Endothelial cell of umbilical vein (primary cell): ENCODE measurements at regions not wholly inside any gene's neighbourhood (a gene's known extent, or its start where the extent isn't known, plus 50 kb on each side); places are given as distances from the start of the nearest gene placed in this dataset.

Experiments
- BruUV-seq: library from RNA; stranded (reverse); fragments of 400-500 nt; replicated peaks from 2 replicates; lab custom pipeline; 2021; lab: Mats Ljungman, UMichigan
- CTCF ChIA-PET: fragments of 300-600, 350-600 bp; sonication (Branson Sonifier 250); formaldehyde crosslinking; loops from one replicate; lab custom pipeline; 2021; ENCODE audit warnings: antibody characterized with exemption, inconsistent platforms; lab: Charles Lee
- POLR2A ChIA-PET: fragments of 300-600, 350-600 bp; sonication (Branson Sonifier 250); formaldehyde crosslinking; loops from one replicate; lab custom pipeline; 2021; ENCODE audit warnings: antibody characterized with exemption, inconsistent platforms; lab: Charles Lee
- DNase-seq: peaks from one replicate; pipeline ENCODE4 v3.0.0-alpha.2; 2011; ENCODE audit warnings: low read depth, low spot score
- FAIRE-seq: peaks from 2 replicates; lab custom pipeline; 2011; peaks lifted over from hg19 to GRCh38; lab: Jason Lieb, UNC
- H2AFZ ChIP-seq: 2 replicates; pipeline ENCODE4 v1.6.0; 2012; ENCODE audit warnings: low read depth, low read length, control low read depth, inconsistent platforms
- H3K27ac ChIP-seq: 2 replicates; pipeline ENCODE4 v1.5.1; 2011; ENCODE audit warnings: low read depth, mild to moderate bottlenecking, control low read depth, low read length, moderate library complexity; ENCODE audit not compliant: insufficient read depth
- H3K27me3 ChIP-seq, 2 experiments: 2 replicates each; pipeline versions ENCODE4 v1.6.0 to v1.6.1; 2011; ENCODE audit warnings: low read length in 2 of 2, mixed read lengths in 1 of 2; ENCODE audit not compliant: control insufficient read depth in 2 of 2, insufficient read depth in 2 of 2
- H3K36me3 ChIP-seq, 2 experiments: 2 replicates in 1 of 2; 3 replicates in 1 of 2; pipeline ENCODE4 v1.5.1; 2011; ENCODE audit warnings: low read length in 2 of 2, mild to moderate bottlenecking in 1 of 2, moderate library complexity in 1 of 2; ENCODE audit not compliant: control insufficient read depth in 2 of 2, insufficient read depth in 2 of 2; ENCODE audit errors: extremely low read depth in 1 of 2
- H3K4me1 ChIP-seq: 3 replicates; pipeline ENCODE4 v1.5.1; 2011; ENCODE audit warnings: mild to moderate bottlenecking, low read length; ENCODE audit not compliant: control insufficient read depth, insufficient read depth; ENCODE audit errors: extremely low read depth
- H3K4me2 ChIP-seq: 2 replicates; pipeline ENCODE4 v1.6.1; 2011; ENCODE audit warnings: low read length, control low read depth, mixed read lengths; ENCODE audit not compliant: insufficient read depth
- H3K4me3 ChIP-seq, 3 experiments: fragments of 200-600 bp in 1 of 3; sonication (generic), shearing (Covaris generic) in 1 of 3; replicated peaks in 1 of 3; 2 replicates each; pipeline ENCODE4 v1.5.1; 2011 to 2016; ENCODE audit warnings: control low read depth in 3 of 3, low read length in 3 of 3, mild to moderate bottlenecking in 2 of 3, inconsistent platforms in 1 of 3, low read depth in 1 of 3, moderate library complexity in 1 of 3; ENCODE audit not compliant: insufficient read depth in 1 of 3
- H3K79me2 ChIP-seq: 2 replicates; pipeline ENCODE4 v1.6.0; 2012; ENCODE audit warnings: low read length, inconsistent platforms; ENCODE audit not compliant: control insufficient read depth, insufficient read depth
- H3K9ac ChIP-seq: replicated peaks from 2 replicates; pipeline ENCODE3; 2011; ENCODE audit warnings: low read length, control low read depth; ENCODE audit not compliant: insufficient read depth; ENCODE audit errors: extremely low read depth
- H3K9me1 ChIP-seq: replicated peaks from 3 replicates; pipeline ENCODE4 v1.6.0; 2011; ENCODE audit warnings: mild to moderate bottlenecking, low read length; ENCODE audit not compliant: control insufficient read depth, insufficient read depth; ENCODE audit errors: extremely low read depth
- H3K9me3 ChIP-seq: replicated peaks from 2 replicates; pipeline ENCODE4 v1.5.1; 2012; ENCODE audit warnings: low read length, inconsistent platforms; ENCODE audit not compliant: control insufficient read depth, insufficient read depth
- H4K20me1 ChIP-seq: replicated peaks from 2 replicates; pipeline ENCODE3; 2011; ENCODE audit warnings: mild to moderate bottlenecking, low read length; ENCODE audit not compliant: control insufficient read depth, insufficient read depth; ENCODE audit errors: extremely low read depth
- EZH2 ChIP-seq: IDR thresholded peaks from 2 replicates; pipeline ENCODE4 v1.6.1; 2012; ENCODE audit warnings: borderline replicate concordance, low read depth, mild to moderate bottlenecking, moderate library complexity, low read length, inconsistent platforms; ENCODE audit not compliant: severe bottlenecking
- FOS ChIP-seq: IDR thresholded peaks from 2 replicates; pipeline ENCODE4 v1.6.1; 2011; ENCODE audit warnings: mild to moderate bottlenecking, low read length, moderate library complexity, borderline replicate concordance; ENCODE audit not compliant: insufficient read depth
- GATA2 ChIP-seq: IDR thresholded peaks from 2 replicates; pipeline ENCODE4 v1.7.0; 2011; ENCODE audit warnings: low read depth, mild to moderate bottlenecking, moderate library complexity, mixed read lengths, low read length; ENCODE audit not compliant: insufficient read length, insufficient read depth
- JUN ChIP-seq: IDR thresholded peaks from 2 replicates; pipeline ENCODE4 v1.6.1; 2011; ENCODE audit warnings: borderline replicate concordance, low read depth; ENCODE audit not compliant: insufficient read length, insufficient read depth
- MAX ChIP-seq: IDR thresholded peaks from 2 replicates; pipeline ENCODE4 v1.6.1; 2011; ENCODE audit not compliant: insufficient read depth, insufficient read length
- MYC ChIP-seq: IDR thresholded peaks from one replicate; pipeline ENCODE4 v1.6.1; 2011; ENCODE audit warnings: mild to moderate bottlenecking, low read depth, low read length
- POLR2A ChIP-seq: IDR thresholded peaks from 2 replicates; pipeline ENCODE4 v1.6.1; 2012; ENCODE audit warnings: low read depth, mild to moderate bottlenecking, control low read depth, low read length
- POLR2AphosphoS5 ChIP-seq: IDR thresholded peaks from 2 replicates; pipeline ENCODE4 v1.6.1; 2012; ENCODE audit warnings: low read depth, mild to moderate bottlenecking, control low read depth, low read length, moderate library complexity; ENCODE audit not compliant: insufficient read depth
- dilution Hi-C: fragments of 300-500 bp; cut with MboI; formaldehyde crosslinking; loops from one replicate; pipeline ENCODE4 v1.15.0; 2019; ENCODE audit warnings: low sequenced_read_pairs; ENCODE audit not compliant: extremely low pct_ligation_motif_present
- intact Hi-C: fragments of 100-400 bp; cut with micrococcal nuclease; formaldehyde crosslinking; loops from one replicate; pipeline ENCODE4 v1.10.0; 2022
- TF ChIP-seq, protein P1 (sequence below), 2 donors: IDR thresholded peaks; 1 replicate in 1 of 2; 2 replicates in 1 of 2; pipeline ENCODE4 v1.5.1; 2011; ENCODE audit warnings: low read length in 2 of 2, mild to moderate bottlenecking in 2 of 2, moderate library complexity in 2 of 2, control low read depth in 1 of 2, inconsistent platforms in 1 of 2, low read depth in 1 of 2; ENCODE audit not compliant: insufficient read depth in 1 of 2; ENCODE audit errors: extremely low read depth in 1 of 2

- no peaks in the 10 kb centered on the region for H3K79me2 ChIP-seq
- no peaks in the 10 kb centered on the region for H3K27me3 ChIP-seq
- no peaks in the 10 kb centered on the region for H3K9me1 ChIP-seq
- H2AFZ ChIP-seq, result no peak overlapping the region
- H3K4me1 ChIP-seq, result no peaks in the 10 kb centered on the region
- H3K9me3 ChIP-seq, result peaks cover 5% of the 10 kb centered on the region
- no peaks in the 10 kb centered on the region for H3K36me3 ChIP-seq
- H3K27ac ChIP-seq, result no peak overlapping the region
- TF ChIP-seq, protein P1, sequence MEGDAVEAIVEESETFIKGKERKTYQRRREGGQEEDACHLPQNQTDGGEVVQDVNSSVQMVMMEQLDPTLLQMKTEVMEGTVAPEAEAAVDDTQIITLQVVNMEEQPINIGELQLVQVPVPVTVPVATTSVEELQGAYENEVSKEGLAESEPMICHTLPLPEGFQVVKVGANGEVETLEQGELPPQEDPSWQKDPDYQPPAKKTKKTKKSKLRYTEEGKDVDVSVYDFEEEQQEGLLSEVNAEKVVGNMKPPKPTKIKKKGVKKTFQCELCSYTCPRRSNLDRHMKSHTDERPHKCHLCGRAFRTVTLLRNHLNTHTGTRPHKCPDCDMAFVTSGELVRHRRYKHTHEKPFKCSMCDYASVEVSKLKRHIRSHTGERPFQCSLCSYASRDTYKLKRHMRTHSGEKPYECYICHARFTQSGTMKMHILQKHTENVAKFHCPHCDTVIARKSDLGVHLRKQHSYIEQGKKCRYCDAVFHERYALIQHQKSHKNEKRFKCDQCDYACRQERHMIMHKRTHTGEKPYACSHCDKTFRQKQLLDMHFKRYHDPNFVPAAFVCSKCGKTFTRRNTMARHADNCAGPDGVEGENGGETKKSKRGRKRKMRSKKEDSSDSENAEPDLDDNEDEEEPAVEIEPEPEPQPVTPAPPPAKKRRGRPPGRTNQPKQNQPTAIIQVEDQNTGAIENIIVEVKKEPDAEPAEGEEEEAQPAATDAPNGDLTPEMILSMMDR (IDR thresholded peaks at IDR 0.05; ENCODE audit: extremely low read depth in 1 of 2, insufficient read depth in 1 of 2, low read depth in 1 of 2, low read length in 2 of 2), result no peak
- no peak for TF ChIP-seq FOS
- TF ChIP-seq MAX, result no peak
- TF ChIP-seq GATA2, result no peak
- no peak for TF ChIP-seq JUN
- TF ChIP-seq POLR2A, result no peak
- TF ChIP-seq EZH2, result no peak
- no peak for TF ChIP-seq POLR2AphosphoS5
- no peak for TF ChIP-seq MYC
- no peaks in the 10 kb centered on the region for H4K20me1 ChIP-seq
- H3K4me2 ChIP-seq, result no peak overlapping the region
- DNase-seq, result no peak
- H3K9ac ChIP-seq, result no peak overlapping the region
- FAIRE-seq, result no peak
- no TSS peak for BruUV-seq
- dilution Hi-C loops (no loop called here), intact Hi-C loops (no loop called here)
- CTCF ChIA-PET, result no interaction called here
- no peak overlapping the region for H3K4me3 ChIP-seq
- POLR2A ChIA-PET, result no interaction called here
Observed at GRCh38 chr5:9690751-9691150, 60.6 kb upstream of the TAS2R1 start.
